Sigmoid colon (tissue), 4 donors: ENCODE measurements at regions not wholly inside any gene's neighbourhood (a gene's known extent, or its start where the extent isn't known, plus 50 kb on each side); places are given as distances from the start of the nearest gene placed in this dataset.

Experiments used
- EP300 ChIP-seq, 4 donors: sonication (generic); formaldehyde crosslinking; IDR thresholded peaks; one replicate each; pipeline ENCODE4 v1.6.1; 2017; ENCODE audit warnings: antibody characterized with exemption in 4 of 4
- POLR2A ChIP-seq, 2 donors: fragments of 450-650 bp; IDR thresholded peaks; one replicate each; pipeline ENCODE4 v1.6.1; 2016; ENCODE audit warnings: antibody characterized with exemption in 2 of 2, mild to moderate bottlenecking in 2 of 2, moderate library complexity in 2 of 2
- TF ChIP-seq, protein P1 (sequence below), 4 experiments: fragments of 450-650 bp in 3 of 4; fragments of 200-600 bp in 1 of 4; IDR thresholded peaks; one replicate each; pipeline ENCODE4 v1.5.1; 2016 to 2019; ENCODE audit warnings: antibody characterized with exemption in 4 of 4, mild to moderate bottlenecking in 3 of 4, moderate library complexity in 2 of 4

DNA sequence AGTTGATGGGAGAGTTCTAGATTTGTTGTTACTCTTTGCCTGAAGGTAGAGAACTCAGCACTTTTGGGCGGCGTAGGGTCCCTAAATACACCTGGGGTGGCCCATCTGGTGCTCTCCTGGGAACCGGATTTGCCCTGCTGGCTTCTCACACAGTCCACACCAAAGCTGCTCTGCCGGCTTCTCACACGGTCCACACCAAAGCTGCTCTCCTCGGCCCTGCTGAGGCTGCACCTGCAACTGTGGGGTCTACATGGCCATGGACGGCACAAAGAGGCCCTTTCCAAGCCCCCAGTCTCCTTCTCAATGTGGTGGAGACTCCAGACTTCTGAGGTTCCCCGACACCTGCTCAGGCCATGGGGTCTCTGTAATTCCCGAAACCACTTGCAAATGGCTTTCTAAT is 124.8 kb upstream of the GPC1 start:
- TF ChIP-seq, protein P1, sequence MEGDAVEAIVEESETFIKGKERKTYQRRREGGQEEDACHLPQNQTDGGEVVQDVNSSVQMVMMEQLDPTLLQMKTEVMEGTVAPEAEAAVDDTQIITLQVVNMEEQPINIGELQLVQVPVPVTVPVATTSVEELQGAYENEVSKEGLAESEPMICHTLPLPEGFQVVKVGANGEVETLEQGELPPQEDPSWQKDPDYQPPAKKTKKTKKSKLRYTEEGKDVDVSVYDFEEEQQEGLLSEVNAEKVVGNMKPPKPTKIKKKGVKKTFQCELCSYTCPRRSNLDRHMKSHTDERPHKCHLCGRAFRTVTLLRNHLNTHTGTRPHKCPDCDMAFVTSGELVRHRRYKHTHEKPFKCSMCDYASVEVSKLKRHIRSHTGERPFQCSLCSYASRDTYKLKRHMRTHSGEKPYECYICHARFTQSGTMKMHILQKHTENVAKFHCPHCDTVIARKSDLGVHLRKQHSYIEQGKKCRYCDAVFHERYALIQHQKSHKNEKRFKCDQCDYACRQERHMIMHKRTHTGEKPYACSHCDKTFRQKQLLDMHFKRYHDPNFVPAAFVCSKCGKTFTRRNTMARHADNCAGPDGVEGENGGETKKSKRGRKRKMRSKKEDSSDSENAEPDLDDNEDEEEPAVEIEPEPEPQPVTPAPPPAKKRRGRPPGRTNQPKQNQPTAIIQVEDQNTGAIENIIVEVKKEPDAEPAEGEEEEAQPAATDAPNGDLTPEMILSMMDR (IDR thresholded peaks at IDR 0.05), result no peak
- TF ChIP-seq POLR2A (IDR thresholded peaks at IDR 0.05), result no peak
- TF ChIP-seq EP300 (IDR thresholded peaks at IDR 0.05), result no peak
